Activated CD4-positive, CD25-positive, alpha-beta regulatory T cell treated with anti-CD3 and anti-CD28 coated beads, Interleukin-2, amount 50 U/mL, for 16 hours (primary cell): ENCODE measurements at regions not wholly inside any gene's neighbourhood (a gene's known extent, or its start where the extent isn't known, plus 50 kb on each side); places are given as distances from the start of the nearest gene placed in this dataset.
"Not testable (repeated sequence)": the region's sequence is repeated elsewhere in the genome, so short reads cannot be mapped to it uniquely, and the experiment has no call there.

Source experiments
- DNase-seq: peaks from one replicate; pipeline ENCODE4 v3.0.0-alpha.2; 2020; ENCODE audit warnings: low read depth, low spot score

DNA sequence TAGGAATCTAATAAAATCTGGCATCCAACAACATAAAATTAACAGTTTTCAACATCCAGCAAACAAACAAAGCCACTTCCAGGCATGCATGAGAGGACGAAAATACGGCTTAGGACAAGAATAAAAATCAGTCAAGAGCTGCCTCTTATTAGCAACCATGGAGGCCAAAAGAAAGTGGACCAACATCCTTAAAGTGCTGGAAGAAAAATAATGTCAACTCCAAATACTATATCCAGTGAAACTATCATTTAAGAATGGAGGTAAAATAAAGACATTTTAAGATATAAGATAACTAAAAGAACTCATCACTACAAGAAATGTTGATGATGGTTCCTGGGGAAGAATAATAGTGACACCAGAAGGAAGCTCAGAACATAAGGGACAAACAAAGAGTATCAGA lies 224.0 kb upstream of the IRX4 start:
- DNase-seq, result no peak

DNA sequence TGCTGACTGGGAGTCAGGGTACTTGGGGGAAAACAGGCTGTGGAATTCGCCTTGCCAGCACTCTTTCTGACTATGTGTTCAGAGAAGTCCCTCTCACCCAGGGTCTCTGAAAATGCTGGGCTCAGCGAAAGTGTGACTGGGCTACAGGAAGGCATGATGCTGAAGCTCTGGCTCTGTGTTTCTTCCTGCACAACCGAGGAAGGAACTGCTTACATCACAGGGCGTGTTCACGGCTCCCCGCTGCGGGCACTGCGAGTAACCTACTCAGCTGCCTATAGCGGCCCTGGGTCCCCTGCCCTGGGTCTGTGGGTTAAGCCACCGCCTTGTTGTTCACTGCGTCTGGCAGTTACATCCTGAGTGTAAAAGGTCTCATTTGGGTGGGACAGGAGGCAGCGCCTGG lies 222.4 kb upstream of the IRX4 start:
- no peak for DNase-seq

DNA sequence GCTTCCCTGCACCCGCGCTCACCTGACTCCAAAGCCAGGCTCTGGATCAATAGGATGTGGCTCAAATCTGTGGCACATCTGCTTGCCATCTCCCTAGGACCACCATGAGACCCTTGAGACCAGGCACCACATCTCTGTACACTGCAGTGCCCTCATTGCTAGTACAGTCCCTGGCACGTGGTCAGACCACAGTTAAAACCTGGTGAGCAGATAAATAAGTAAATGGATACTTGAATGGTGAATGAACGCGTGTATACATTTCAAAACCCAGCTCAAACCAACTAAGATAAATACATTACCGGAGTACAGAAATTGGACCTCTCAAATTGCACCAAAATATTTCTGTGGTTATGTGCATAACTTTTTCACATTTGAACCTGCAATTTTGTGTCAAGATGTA lies 221.2 kb upstream of the IRX4 start:
- no peak for DNase-seq

DNA sequence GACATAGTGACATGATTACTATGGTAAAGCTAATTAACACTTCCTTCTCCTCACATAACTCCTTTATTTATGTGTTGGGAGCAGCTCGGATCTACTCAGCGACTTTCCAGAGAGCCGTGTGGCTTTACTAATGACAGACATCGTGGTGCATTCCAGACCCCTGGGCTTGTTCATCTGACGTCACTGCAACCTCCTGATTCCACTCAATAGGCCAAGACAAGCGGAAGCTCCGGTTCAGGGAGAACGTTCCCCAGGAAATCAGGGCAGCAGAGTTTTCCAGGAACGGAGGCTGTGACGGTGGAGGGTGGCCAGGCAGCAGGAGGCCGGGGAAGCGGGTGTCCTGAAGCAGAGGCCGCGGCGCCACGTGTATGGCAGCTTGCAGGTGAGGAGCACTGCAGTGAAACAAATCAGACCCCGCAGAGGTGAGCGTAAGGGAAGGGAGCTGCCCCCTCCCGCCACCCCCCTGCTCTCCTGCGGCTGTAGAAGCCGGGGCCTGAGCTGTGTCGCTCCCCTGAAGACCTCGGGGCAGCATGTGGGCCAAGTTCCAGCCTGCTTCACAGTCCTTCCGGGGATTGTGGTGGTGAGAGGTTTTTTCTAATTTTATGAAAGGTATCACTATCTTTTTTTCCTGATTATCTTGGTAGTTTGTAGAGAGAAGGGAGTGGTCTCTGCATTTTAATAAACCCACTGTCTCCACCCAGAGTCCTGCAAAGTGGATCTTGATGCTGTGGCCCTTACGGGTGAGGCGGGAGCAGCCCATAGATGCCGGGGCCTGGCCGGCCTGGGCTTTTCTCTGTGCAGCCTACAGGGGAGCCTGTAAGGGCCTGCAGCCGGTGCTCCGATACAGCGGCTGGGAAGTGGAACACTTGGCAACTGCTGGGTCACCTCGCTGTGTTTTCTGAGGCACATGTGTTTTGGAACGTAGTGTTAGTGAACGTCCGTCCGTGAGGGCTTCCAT lies 220.4 kb upstream of the IRX4 start:
- no peak for DNase-seq

DNA sequence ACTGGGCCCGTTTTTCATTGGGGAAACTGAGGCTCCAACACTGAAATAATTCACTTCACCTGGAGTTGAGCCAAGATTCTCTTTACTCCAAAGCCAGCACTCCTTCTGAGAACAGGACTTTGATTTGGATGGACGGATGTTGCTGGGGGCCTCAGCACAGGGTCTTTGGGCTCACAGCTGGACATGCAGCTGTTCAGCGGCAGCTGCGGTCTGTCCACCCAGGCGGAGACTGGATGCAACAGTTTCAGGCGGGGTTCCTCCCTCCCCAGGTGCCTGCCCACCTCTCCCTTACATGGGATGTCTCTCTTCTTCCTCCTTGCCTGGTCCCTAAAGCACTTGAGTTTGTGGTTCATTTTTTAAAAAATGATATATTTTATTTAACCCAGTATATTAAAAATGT lies 219.0 kb upstream of the IRX4 start:
- no peak for DNase-seq

DNA sequence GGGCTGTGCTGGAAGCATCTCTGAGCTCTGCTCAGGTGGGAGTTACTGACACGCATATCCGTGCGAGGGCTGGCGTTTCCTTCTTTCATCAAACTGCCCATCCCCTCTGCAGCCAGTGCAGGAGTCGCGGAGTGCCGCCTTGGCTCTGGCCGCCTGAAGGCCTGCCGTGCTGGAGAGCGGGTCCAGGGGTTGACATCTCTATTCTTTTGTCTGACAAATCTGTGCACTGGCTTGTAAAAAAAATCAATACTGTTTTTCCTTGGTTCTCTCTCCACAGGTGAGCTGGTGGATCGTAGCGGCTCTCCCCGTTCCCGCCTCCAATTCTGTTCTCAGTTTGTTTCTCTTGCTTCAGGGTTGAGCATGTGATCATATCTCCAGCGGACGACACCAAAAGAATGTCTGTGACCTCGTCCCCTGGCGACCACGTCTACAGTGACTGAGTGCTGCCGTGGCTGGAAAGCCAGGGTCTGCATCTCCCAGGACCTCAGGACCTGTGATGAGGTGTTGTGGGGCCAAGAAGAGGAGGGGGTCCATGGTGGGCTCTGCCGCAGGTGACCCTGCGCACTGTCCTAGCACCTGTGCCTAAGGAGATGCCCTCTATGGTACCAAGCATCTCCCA lies 214.3 kb upstream of the IRX4 start:
- no peak for DNase-seq

DNA sequence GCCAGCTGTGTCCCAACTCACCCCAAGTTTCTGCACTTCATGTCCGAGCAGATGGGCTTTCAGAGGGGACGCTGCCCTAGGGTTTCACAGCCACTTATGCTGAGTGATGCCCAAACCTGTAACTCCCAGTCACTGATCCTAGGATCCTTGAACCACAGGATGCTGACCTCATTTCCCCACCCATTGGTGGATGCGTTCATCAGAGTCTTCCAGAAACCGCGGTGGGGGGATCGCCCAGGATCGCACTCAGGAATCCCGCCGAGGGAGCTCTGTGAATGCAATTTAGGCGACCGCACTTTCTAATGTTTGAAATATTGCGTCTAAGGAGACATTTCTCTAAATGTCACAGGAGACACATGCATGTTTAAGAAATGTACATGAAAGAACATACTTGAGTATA lies 212.3 kb upstream of the IRX4 start:
- DNase-seq, result no peak

DNA sequence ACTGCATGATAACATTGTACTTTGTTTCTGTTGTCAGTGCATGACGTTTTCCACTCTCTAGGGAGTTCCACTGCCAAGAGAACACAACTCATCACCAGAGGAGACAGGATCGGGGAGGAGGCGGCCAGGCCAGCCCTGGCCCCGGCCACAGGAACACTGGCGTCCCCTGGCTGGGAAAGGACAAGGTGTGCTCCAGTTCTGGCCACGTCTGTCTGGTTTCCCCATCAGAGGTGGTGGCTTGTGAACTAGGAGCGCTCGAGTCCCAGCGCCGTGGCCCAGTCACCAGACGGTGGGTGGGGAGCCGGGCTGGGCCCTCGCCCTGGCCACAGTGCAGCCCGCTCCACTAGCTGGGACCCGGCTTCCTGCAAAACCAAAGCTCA lies 211.9 kb upstream of the IRX4 start:
- no peak for DNase-seq

DNA sequence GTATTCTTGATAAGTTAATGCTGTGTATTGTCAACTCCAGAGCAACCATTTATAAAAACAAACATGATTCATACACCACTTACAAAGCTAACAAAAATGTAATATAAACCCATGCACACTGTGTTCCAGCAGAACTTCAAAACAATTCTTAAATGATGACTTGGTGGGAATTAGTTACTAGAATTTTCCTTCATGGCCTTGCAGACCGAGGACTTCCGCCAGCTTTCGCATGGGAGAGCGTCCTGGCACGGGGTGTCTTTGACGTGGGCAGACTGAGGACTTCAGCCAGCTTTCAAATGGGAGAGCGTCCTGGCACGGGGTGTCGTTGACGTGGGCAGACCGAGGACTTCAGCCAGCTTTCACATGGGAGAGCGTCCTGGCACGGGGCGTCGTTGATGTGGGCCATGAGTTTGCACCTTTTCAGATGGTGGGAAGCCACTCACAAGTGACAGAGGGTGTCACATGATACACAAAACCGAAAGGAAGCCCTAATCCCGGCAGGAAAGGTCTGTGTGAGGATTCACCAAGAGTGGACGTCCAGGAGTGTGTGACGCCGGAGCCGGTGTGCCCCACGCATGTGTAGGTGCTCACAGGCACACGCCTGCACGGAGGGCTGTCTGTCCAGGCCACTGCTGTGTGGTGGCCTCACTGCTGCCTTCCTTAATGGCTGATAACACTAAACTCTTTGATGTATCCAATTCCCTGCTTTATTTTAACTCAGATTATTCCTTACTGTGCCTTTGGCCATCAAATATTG lies 211.3 kb upstream of the IRX4 start:
- DNase-seq, result no peak

DNA sequence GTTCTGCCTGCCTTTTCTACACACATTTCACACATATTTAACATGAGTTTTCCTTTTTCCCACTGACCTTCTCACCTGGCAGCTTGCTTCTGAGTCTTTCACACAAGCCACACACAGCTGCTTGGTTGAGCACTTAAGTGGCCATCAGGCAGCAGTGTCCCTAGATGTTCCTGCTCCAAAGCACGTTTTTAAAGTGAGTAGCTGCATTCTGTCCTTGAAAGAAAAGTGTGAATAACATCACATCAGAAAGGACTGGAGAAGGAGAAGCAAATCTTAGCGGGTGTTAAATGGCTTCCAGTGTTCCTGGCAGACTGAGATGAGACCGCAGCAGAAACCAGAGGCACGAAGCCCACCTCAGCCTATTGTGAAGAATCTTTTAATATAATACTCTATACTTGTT lies 209.2 kb upstream of the IRX4 start:
- DNase-seq, result no peak

DNA sequence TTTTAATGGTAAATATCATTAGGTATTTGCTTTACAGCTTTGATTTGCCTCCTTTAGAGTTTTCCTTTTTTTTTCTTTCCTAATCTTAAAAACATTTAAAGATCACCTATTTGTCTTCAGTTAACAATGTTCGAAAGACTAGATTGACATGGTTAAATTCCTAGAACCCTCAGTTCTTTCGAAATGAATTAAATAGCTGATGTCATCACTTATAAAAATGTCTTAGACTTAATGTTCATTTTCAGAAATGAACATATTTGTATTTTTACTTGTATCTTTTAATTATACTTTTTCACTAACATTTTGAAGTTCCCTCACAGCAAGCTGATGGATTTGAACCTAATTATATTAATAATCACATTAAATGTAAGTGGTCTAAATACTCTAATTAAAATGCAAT lies 205.3 kb upstream of the IRX4 start:
- DNase-seq, result no peak

DNA sequence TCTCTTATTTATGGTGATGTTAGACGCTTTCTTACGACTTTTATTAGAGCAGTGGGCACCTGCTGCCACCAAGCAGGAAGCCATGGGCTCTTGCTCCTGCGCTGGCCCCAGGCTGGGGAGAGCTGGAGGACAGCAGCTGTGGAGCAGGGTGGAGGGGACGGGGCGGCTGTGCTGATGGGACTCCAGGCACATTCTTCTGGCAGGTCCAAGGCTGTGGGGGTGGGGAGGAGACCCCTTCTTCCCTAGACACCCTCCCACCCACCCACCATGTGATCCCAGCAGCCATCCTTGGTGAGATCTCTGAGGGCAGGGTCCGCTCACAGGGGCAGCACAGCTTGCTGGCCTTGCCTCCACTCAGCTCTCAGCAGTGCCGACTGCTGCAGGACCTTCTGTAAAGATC lies 192.6 kb upstream of the IRX4 start:
- no peak for DNase-seq

DNA sequence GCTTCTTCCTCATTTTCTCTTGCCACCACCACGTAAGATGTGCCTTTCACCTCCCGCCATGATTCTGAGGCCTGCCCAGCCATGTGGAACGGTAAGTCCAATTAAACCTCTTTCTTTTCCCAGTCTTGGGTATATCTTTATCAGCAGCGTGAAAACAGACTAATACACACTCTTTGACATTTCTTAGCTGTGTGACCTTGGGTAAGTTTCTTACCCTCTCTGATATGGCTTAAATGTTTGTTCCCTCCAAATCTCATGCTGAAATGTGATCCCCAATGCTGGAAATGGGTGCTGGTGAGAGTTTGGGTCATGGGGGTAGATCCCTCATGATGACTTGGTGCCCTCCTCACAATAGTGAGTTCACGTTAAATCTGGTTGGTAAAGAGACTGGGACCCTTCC lies 188.8 kb upstream of the IRX4 start:
- DNase-seq, result no peak

DNA sequence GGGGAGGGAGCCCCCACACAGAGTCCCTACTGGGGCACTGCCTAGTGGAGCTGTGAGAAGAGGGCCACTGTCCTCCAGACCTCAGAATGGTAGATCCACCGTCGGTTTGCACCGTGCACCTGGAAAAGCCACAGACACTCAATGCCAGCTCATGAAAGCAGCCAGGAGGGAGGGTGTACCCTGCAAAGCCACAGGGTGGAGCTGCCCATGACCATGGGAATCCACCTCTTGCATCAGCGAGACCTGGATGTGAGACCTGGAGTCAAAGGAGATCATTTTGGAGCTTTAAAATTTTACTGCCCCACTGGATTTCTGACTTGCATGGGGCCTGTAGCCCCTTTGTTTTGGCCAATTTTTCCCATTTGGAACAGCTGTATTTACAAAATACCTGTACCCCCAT lies 188.1 kb upstream of the IRX4 start:
- DNase-seq, result not testable (repeated sequence)

DNA sequence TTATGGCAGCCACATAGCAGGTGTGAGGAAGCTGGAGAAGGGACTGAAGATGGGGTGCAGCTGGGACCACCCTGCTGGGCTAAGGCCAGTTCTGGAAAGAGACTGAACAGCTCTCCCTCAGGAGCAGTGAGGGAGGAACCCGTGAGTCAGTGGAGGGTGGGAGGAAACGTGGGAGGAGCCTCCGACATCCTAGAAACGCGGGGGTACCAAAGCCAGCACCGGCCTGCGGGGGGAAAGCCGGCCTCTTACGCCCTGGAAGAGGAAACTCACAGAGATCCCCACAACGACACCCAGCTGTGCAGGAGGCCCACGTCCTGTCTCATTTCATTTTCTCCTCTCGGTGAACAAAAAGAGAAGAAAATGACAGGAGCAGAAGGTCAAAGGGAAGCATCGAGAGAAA lies 185.8 kb upstream of the IRX4 start:
- no peak for DNase-seq

DNA sequence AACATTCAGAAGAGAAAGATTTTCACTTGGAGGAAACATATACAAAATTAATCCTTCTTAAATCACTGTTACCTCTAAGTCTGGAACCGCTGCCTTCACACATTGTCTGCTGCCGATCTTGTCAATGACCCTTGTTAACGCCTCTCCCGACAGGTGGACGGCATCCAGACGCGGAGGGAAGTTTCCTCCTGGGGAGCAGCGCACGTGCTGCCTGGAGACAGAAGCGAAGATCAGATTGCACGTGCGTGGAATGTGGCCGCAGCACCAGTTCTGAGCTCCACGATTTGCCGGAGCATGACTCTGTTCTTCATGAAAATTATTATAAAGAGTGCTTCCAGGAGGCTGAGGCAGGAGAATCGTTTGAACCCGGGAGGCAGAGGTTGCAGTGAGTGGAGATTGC lies 183.6 kb upstream of the IRX4 start:
- no peak for DNase-seq

DNA sequence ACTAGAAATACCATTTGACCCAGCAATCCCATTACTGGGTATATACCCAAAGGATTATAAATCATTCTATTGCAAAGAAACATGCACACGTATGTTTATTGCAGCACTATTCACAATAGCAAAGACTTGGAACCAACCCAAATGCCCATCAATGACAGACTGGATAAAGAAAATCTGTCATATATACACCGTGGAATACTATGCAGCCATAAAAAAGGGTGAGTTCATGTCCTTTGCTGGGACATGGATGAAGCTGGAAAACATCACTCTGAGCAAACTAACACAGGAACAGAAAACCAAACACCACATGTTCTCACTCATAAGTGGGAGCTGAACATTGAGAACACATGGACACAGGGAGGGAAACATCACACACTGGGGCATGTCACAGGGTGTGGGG lies 180.7 kb upstream of the IRX4 start:
- DNase-seq, result not testable (repeated sequence)

DNA sequence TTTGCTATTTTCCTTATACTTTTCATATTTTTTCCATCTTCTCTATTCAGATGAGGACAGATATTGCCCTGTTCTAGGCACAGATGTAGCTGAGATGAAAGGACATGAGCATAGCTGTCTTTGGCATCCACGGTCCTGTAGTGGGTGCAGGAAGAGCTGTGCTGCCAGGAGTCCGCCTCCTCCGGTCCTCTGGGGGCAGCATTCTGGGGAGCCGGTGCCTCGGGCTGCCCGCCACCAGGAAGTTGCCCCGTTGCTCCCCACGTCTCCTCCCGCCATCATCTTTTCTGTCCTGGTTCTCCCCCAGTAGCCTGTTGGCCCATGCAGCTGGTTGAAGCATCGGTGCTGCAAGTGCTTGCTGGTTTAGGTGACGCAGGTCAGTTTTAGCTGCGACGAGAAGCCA lies 170.0 kb upstream of the IRX4 start:
- DNase-seq, result no peak

DNA sequence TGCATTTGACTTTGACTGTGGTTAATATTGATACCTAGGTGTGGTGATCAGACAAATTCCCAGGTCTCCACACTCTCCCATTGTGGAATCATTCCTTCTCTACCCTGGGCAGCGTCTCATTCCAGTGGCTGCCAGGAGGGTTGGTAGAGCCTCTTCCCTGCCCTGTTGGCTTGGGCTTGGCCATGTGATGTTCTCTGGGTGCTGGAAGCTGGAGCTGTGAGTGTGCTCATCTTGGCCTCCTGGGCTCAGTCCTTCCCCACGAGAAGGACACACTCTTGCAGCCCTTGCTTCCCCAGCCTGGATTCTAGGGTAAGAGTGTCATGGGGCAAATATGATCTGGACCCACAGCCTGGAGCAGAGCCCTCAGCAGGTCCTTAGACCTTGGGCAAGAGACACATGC lies 167.2 kb upstream of the IRX4 start:
- DNase-seq, result no peak

DNA sequence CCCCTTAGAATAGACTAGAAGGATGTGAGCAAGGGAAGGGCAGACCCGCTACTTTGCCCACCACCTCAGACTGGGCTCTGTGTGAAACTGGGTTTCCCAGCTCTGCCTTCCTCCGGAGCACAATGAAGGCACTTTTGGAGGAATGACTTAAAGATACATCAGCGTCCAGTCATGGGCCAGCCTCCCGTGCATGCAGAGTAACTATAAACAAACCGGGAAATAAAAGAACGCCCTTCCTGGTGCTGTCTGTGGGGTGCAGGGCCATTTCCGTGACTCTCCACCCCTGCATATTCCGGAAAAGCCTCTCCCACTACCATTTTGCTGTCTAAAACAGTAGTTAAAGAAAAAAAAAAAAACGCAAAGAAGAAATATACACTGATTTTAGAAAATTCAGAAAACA lies 165.9 kb upstream of the IRX4 start:
- no peak for DNase-seq

DNA sequence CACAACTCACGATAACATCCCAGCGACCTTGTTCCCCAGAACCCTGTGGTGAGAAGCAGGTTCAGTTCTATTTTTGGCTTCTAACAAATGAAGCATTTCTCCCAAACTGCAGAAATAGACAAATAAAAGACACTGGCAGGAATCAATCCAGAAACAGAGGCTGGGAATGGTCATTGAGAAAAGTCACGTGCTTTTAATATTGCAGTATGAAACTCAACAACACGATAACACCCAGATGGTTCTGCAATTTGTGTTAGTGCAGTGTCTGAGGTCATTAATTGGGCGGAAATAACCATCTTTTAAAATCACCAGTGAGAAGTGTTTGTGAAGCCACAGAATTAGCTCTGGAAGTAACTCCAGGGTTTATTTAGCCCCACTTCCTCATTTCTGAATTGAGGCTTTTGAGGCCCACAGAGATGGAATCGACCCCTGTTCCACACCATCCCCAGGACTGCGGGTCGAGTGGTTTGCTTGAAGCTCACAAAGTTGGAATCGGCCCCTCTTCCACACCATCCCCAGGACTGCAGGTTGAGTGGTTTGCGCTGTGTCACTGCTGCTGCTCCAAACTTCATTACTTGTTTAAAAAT lies 164.7 kb upstream of the IRX4 start:
- no peak for DNase-seq

DNA sequence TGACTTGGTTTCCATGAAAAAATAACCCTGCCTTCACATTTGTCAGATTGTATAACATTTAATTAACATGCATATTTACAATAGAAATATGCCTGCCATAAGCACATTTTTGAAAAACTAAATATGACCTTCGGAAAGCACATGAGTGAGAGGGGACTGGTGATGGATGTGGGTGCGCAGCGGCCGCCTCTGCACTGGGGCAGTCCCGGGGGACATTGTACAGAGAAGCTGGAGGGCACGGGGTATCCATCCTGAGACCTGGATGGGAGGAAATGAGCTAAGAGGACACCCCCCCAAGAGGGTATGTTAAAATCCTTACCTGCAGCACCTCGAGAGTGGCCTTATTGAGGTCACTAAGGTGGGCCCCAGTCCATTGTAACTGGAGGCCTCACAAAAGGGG lies 161.3 kb upstream of the IRX4 start:
- no peak for DNase-seq
